DOHH2 (cell line): ENCODE measurements at regions not wholly inside any gene's neighbourhood (a gene's known extent, or its start where the extent isn't known, plus 50 kb on each side); places are given as distances from the start of the nearest gene placed in this dataset.

Experiments used
- CTCF ChIP-seq: fragments of 200-600 bp; sonication (generic); IDR thresholded peaks from one replicate; pipeline ENCODE4 v1.5.1; 2014; ENCODE audit warnings: antibody characterized with exemption, mild to moderate bottlenecking, low read depth, low read length; ENCODE audit not compliant: poor library complexity, severe bottlenecking
- EZH2phosphoT487 ChIP-seq: fragments of 200-600 bp; sonication (generic); IDR thresholded peaks from 2 replicates; pipeline ENCODE4 v1.6.1; 2017; ENCODE audit warnings: borderline replicate concordance, mild to moderate bottlenecking, antibody characterized with exemption, low read length, moderate library complexity, mixed read lengths

GRCh38 chr13:81021284-81021840 is 680.4 kb upstream of the SPRY2 start:
- TF ChIP-seq CTCF (no peak), EZH2phosphoT487 (no peak)
